GM11168 (cell line): ENCODE measurements at regions not wholly inside any gene's neighbourhood (a gene's known extent, or its start where the extent isn't known, plus 50 kb on each side); places are given as distances from the start of the nearest gene placed in this dataset.
"Not testable (repeated sequence)": the region's sequence is repeated elsewhere in the genome, so short reads cannot be mapped to it uniquely, and the experiment has no call there.

ENCODE experiments used
- in situ Hi-C: fragments of 300-500 bp; cut with MboI; formaldehyde crosslinking; loops from one replicate; pipeline ENCODE4 v1.12.0; 2022; ENCODE audit warnings: low sequenced_read_pairs; ENCODE audit not compliant: unreplicated experiment

DNA sequence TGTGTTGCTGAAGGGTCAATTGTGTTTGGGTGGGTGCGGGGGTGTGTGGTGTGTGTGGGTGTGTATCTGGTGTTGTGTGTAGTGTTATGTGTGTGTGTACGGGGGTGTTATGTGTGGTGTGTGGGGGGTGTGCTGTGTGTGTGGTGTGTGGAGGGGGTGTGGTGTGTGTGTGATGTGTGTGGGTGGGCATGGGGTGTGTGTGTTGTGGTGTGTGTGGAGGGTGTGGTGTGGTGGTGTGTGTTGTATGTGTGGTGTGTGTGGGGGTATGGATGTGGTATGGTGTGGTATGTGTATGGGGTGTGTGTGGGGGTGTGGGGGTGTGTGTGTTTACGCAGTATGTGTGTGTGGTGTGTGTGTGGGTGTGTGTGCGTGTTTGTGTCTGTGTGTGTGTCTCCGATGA is 110.8 kb downstream of the ZNF22 start:
- in situ Hi-C loops = no loop called here

DNA sequence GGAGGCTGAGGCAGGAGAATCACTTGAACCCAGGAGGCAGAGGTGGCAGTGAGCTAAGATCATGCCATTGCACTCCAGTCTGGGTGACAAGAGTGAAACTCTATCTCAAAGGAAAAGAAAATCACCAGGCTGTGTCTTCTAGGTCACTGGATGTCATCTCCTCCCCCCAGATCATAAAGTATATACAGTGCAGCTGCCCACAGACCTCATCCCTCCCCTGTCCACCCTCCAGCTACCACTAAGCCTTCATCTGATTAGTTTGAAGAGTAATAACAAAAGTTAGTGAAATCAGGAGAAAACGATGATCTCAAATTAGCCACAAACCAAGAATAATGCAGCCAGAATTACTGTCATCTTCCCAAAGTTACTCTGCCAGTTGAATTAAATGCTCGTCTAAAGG is 117.2 kb downstream of the ZNF22 start:
- in situ Hi-C loops = not testable (repeated sequence)

DNA sequence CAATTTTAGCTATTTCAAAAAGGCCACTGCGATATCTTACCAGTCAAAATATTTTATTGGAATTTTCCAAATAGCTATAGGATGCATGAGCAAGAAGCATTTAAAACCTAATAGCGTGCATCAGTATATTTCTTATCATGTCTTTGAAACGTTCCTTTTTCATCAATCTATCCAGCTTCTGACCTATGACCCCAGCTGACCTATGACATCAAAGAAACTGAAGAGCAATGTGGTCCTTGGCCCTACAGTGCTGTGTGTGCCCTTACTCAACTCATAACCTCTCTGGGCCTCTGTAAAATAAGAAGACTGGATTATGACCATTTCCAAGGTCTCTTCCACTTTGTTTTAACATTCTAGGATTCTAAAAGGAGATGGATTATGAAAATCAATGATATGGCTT is 118.2 kb downstream of the ZNF22 start:
- in situ Hi-C loops = no loop called here

GRCh38 chr10:45122180-45122860 is 121.6 kb downstream of the ZNF22 start:
- in situ Hi-C loops = not testable (repeated sequence)

GRCh38 chr10:45135443-45136198 is 134.9 kb downstream of the ZNF22 start:
- in situ Hi-C loops = no loop called here

DNA sequence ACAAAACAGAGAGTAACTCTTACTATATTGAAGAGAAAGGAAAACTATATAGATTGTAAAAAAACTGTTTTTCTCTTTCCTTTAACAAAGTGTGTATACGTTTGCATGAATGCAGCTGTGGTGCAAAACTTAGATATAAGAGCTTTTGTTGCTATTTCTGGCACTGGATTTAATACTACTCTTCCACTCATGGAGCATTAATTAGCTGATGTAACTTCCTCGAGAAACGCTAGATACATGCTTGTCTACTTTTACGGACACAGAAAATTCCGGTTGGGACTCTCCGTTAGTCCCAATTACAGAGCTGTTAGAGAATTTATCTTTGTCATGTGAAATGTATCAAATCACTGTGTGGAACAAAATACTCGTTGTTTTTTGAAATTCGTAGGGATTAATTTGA is 135.5 kb downstream of the ZNF22 start:
- in situ Hi-C loops = no loop called here

DNA sequence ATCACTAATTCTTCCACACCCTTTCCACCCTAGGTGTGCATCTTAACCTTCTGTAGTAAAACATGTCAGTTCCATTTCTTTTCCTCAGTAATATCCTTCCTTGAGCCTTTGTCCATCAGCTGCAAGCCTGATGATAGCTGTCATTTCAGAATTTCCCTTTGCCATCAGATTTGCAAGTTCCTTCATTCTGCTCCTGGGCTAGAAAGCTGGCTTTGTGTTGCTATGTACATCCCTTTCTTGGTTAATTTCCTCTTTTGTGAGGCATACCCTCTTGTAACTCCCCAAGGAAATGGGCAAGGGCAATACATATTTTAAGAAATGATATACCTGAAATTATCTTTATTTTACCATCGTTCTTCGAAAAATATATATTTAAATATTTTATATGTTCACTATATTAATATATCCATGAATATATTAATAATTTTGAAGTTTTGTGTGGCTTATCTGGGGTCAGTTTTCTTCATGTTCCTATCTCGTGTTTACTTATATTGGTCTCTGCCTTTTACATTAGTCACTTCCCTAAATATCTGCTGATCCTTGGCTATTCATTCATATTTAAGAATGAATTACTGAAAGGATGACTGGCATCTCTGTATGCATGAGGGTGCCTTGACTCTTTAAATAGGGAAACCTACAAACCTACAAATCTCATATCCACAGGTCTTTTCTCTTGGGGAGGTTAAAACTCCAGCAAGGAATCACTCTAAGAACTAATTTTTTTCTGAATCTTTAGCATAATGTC is 143.8 kb downstream of the ZNF22 start:
- in situ Hi-C loops = no loop called here

DNA sequence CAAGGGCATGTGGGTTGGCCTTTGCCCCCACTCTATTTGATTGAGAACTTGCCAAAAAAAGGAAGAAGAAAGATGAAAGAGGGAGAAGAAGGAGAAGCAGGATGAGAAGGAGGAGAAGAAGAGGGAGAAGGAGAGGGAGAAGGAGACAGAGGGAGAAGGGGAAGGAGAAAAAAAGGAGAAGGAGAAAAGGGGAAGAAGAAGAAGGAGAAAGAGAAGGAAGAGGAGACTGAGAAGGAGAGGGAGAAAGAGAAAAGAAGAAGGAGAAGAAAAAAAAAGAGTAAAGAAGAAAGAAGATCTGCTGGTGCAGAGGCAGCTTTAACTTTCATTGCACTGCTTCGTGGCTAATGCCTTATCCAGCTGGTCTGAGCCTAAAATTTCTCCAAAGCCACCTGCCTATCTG is 144.4 kb downstream of the ZNF22 start:
- in situ Hi-C loops = not testable (repeated sequence)

DNA sequence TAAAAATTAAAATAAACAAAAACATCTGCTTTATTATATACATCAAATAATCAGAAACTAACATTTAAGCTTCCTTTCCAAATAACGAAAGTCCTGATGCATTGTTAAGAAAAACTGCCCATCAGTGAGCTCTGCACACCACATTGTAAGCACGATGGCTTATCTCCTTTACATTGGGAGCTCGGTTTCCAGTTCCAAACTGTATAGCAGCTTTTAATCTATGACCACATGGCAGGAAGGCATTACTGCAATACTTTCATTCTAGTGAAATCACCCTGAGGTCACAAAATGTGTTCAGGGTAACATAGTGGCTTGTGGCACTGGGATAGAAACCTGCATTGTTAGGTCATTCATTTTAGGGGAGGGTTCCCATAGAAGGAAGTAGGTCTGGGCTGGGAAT is 146.3 kb downstream of the ZNF22 start:
- in situ Hi-C loops = no loop called here

DNA sequence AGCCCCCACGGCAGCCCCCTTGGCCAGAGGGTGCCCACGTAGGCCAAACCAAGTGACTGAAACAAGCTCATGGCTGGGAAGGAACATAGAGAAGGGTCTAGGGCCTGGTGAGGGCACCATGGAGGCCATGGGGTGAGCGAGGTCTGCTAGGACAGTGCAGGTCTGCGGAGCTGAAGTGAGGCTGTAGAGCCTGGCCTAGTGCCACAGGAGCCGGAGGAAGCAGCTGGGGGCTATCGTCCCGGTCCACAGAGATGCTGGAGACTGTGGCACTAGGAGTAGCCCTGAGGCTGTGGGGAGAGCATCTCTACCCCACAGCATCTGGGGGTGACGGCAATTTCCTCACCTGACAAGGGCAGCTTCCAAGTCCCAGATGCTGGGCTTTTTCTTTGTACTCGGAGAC is 150.3 kb downstream of the ZNF22 start:
- in situ Hi-C loops = no loop called here

DNA sequence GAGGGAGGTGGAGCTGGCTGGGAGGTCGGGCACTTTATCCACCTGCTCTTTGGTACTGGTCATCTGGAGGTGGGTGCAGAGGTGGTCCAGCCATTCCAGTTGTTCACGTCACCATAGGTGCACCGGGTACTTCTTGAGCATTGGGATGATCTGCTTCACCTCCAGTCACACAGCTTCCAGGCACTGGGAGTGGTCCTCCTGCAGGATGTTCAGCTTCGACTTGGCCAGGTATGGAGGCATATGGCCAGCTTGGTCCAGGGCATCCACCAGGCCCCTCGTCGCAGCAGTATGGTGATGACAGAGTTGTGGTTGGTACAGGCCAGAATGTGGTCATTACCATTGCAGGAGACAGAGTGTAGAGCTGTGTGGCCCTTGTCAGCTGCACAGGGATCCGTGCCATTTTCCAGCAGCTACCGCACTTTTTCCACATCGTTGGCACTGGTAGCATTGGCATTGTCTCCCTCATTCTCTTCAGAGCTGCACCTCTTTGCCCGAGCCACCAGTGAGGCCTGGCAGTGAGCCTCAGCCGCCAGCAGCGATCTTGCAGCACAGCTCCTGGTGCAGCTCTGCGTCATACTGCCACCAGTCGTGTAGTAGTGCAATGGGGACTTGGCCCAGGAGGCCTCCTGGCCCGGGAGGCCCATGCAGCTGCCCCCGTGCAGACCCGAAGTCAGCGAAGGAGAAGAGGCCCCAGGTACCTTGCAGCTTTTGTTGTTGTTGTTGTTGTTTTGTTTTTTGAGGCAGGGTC is 150.9 kb downstream of the ZNF22 start:
- in situ Hi-C loops = no loop called here

DNA sequence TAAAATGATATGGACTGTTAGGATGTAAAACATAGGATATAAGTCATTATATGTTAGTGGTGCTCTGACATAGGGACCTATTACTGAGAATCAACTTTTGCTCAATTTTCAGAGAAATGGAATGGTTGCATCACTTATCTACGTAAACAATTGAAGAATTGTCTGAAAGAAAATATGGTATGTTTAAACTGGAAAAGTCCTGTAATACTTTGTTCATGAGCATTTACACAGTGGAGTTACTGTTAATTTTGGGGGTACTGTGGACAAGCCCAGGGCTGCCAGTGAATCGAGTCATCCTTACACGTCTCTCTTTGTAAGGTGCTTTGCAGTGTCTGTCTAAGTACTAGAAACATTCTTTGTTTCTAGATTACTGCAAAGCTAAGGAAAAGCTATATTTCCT is 152.0 kb downstream of the ZNF22 start:
- in situ Hi-C loops = no loop called here

DNA sequence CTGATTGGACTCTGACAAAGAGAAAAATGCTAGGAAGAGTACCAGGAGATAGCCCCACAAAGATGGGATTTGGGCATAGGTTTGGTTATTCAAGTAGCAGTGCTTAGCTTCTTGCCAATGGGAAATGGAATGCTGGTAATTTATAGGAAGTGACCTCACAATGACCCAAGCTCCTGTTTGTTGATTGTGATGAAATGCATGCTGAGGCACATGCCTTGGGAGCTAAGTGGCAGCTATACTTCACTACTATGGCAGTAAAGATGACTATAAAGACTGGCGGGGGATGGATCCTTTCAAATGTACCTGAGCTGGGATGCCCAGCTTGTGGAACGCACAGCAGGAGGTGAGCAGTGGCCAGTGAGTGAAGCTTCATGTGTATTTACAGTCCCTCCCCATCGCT is 153.8 kb downstream of the ZNF22 start:
- in situ Hi-C loops = no loop called here

- in situ Hi-C loops = no loop called here
Observed at GRCh38 chr10:45155784-45156183, 155.1 kb downstream of the ZNF22 start.

DNA sequence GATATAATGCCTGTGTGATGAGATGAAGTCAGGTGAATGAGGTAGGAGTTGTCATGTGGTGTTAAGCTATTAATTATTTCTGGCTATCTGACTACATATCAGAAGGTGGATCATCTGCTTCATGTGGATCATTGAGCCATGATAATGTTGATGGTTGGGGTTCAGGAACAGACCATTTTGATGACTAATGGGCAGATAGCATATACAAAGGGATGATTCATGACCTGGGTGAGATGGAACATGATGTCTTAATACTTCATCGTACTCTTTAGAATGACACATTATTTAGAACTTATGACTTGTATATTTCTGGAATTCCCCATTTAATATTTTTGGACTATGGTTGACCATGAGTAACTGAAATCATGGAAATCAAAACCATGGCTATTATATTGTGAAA is 155.1 kb downstream of the OR13A1 start:
- in situ Hi-C loops = no loop called here

- in situ Hi-C loops = no loop called here
Observed at GRCh38 chr10:45163315-45163975, 152.0 kb downstream of the OR13A1 start.

DNA sequence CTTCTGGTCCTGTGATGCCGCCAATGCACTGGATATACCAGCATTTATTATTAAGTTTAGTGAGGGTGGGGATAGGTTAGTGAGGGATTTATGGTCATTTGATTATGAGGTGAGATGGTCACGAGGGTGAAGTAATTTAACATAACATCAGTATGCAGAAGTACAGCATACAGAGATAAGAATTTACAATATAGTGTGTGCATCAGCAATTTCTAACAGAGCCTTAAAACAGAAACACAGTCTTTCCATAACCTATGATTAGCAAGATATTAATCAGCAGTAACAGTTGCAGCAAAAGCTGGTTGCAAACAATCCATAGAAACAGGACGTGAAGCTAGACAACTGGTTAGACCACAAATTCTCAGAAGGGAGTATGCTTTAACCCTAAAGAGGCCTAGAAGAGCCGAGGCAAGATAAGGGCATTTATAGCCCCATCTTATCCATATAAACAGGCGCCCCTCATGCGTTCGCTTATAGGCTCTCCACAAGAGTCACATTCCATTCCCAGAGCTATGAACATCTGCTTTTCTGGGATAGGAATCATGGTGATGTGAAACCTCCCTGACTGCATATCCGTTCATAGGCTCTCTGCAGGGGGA is 139.8 kb downstream of the OR13A1 start:
- in situ Hi-C loops = not testable (repeated sequence)

DNA sequence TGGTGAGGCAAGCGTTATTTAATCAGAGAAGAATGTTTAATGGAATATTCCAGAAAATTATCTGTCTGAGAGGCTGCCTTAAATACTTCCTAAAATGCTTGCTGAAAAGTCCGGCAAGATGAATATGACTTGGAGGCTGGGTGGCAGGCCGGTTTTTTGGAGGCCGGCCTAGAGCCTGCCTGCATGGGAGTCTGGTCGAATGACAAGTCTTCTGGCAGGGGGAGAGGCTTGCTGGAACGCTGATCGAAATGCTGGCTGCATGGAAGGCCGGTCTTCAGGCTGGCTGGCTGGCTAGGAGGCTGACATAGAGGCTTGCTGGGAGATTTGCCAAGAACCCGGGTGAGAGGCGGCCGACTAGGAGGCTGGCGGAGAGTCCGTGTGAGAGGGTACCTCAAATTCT is 135.7 kb downstream of the OR13A1 start:
- in situ Hi-C loops = no loop called here

DNA sequence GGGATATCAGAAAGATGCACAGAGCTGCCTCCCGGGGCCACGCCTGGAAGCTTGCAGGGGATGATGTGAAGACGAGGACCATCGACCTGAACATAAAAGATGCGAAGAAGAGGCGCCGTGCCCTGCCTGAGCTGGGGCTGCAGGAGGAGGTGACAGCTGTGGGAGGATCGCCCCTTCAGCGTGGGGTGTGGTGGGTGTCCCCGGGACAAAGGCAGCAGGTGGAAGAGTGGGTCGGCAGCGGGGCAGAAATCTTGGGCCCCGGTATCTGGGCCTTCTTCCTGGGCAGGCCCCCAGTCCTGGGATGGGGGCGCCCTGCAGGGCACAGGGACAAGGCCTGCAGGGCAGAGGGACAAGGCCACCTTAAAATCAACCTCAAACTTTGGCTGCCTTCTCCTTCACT is 134.9 kb downstream of the OR13A1 start:
- in situ Hi-C loops = no loop called here
